ENCODE measurements at regions not wholly inside any gene's neighbourhood (a gene's known extent, or its start where the extent isn't known, plus 50 kb on each side); places are given as distances from the start of the nearest gene placed in this dataset.

- intact Hi-C loops (cut with DNase I; ENCODE audit: low total_unique reads), result no loop called here
- Histone ChIP-seq H3K9me3 (no peaks in the 10 kb centered on the region), H3K36me3 (no peaks in the 10 kb centered on the region), H3K4me3 (no peak overlapping the region), H3K27me3 (no peaks in the 10 kb centered on the region), H3K27ac (no peak overlapping the region), H3K4me1 (no peaks in the 10 kb centered on the region)
- DNase-seq, result no peak
- TF ChIP-seq POLR2A (IDR thresholded peaks at IDR 0.05), result no peak
- no peak for TF ChIP-seq CTCF (IDR thresholded peaks at IDR 0.05)
Measured at GRCh38 chr1:229869687-229870086, 197.4 kb upstream of the GALNT2 start.

GRCh38 chr1:229870381-229870780 lies 196.7 kb upstream of the GALNT2 start:
- no peaks in the 10 kb centered on the region for H3K36me3 ChIP-seq
- no peak for DNase-seq
- TF ChIP-seq CTCF (IDR thresholded peaks at IDR 0.05) (no peak), POLR2A (IDR thresholded peaks at IDR 0.05) (no peak)
- no peak overlapping the region for H3K27ac ChIP-seq
- no peaks in the 10 kb centered on the region for H3K9me3 ChIP-seq
- no peaks in the 10 kb centered on the region for H3K4me1 ChIP-seq
- no peaks in the 10 kb centered on the region for H3K27me3 ChIP-seq
- intact Hi-C loops (cut with DNase I; ENCODE audit: low total_unique reads), result no loop called here
- no peak overlapping the region for H3K4me3 ChIP-seq

GRCh38 chr1:229871078-229871676 lies 195.9 kb upstream of the GALNT2 start:
- Histone ChIP-seq H3K36me3 (no peaks in the 10 kb centered on the region), H3K27ac (no peak overlapping the region), H3K4me1 (no peaks in the 10 kb centered on the region), H3K9me3 (no peaks in the 10 kb centered on the region), H3K4me3 (no peak overlapping the region), H3K27me3 (no peaks in the 10 kb centered on the region)
- DNase-seq, result no peak
- intact Hi-C loops (cut with DNase I; ENCODE audit: low total_unique reads), result no loop called here
- TF ChIP-seq CTCF (IDR thresholded peaks at IDR 0.05), result no peak
- no peak for TF ChIP-seq POLR2A (IDR thresholded peaks at IDR 0.05)

- Histone ChIP-seq H3K27ac (no peak overlapping the region), H3K4me1 (no peaks in the 10 kb centered on the region)
Measured at GRCh38 chr1:229874136-229874535, 192.9 kb upstream of the GALNT2 start.

GRCh38 chr1:229874609-229875008 lies 192.4 kb upstream of the GALNT2 start:
- no peaks in the 10 kb centered on the region for H3K4me1 ChIP-seq
- intact Hi-C loops (cut with DNase I; ENCODE audit: low total_unique reads), result no loop called here
- no peaks in the 10 kb centered on the region for H3K27me3 ChIP-seq
- DNase-seq, result no peak
- TF ChIP-seq POLR2A (IDR thresholded peaks at IDR 0.05), result no peak
- TF ChIP-seq CTCF (IDR thresholded peaks at IDR 0.05), result no peak
- no peaks in the 10 kb centered on the region for H3K36me3 ChIP-seq
- H3K9me3 ChIP-seq, result no peaks in the 10 kb centered on the region
- no peak overlapping the region for H3K27ac ChIP-seq
- H3K4me3 ChIP-seq, result no peak overlapping the region

More at GRCh38 chr1:229874136-229874535, 192.9 kb upstream of the GALNT2 start:
- intact Hi-C loops (cut with DNase I; ENCODE audit: low total_unique reads), result no loop called here
- TF ChIP-seq POLR2A (IDR thresholded peaks at IDR 0.05), result no peak
- TF ChIP-seq CTCF (IDR thresholded peaks at IDR 0.05), result no peak
- H3K4me3 ChIP-seq, result no peak overlapping the region
- H3K27me3 ChIP-seq, result no peaks in the 10 kb centered on the region
- no peak for DNase-seq
- no peaks in the 10 kb centered on the region for H3K36me3 ChIP-seq
- H3K9me3 ChIP-seq, result no peaks in the 10 kb centered on the region

Measured in uterus (tissue), 3 donors.